Natural killer cell (primary cell): ENCODE measurements at regions not wholly inside any gene's neighbourhood (a gene's known extent, or its start where the extent isn't known, plus 50 kb on each side); places are given as distances from the start of the nearest gene placed in this dataset.

Experiments
- ATAC-seq, 3 donors: fragments of 150-1000 bp in 2 of 3; fragments of 200-7000 bp in 1 of 3; cut with Tn5 transposase; 1 replicate in 1 of 3; 2 replicates in 2 of 3; pipeline ENCODE4 v1.10.0; 2021; ENCODE audit warnings: mild to moderate bottlenecking in 2 of 3, moderate library complexity in 2 of 3
- DNase-seq, 2 donors: peaks; one replicate each; pipeline versions ENCODE4 v3.0.0 to v3.0.0-alpha.2; 2013 to 2021; ENCODE audit warnings: mixed read lengths in 1 of 2
- H3K27ac ChIP-seq: one replicate; pipeline ENCODE4 v1.5.1; 2013; ENCODE audit warnings: mild to moderate bottlenecking, low read length
- H3K27me3 ChIP-seq: one replicate; pipeline ENCODE4 v1.6.1; 2013; ENCODE audit warnings: low read length; ENCODE audit not compliant: control insufficient read depth, insufficient read depth
- H3K36me3 ChIP-seq: one replicate; pipeline ENCODE4 v1.6.1; 2013; ENCODE audit warnings: low read length; ENCODE audit not compliant: control insufficient read depth, insufficient read depth
- H3K4me1 ChIP-seq: one replicate; pipeline ENCODE4 v1.6.1; 2013; ENCODE audit warnings: low read length; ENCODE audit not compliant: control insufficient read depth, insufficient read depth
- H3K4me3 ChIP-seq: one replicate; pipeline ENCODE4 v1.5.1; 2013; ENCODE audit warnings: low read length
- H3K9me3 ChIP-seq: one replicate; pipeline ENCODE4 v1.6.1; 2013; ENCODE audit warnings: low read length; ENCODE audit not compliant: control insufficient read depth, insufficient read depth
- H3K27ac Mint-ChIP-seq, 2 donors: one replicate each; pipeline ENCODE4 v1.8.0; 2022; ENCODE audit warnings: mild to moderate bottlenecking in 2 of 2, mixed read lengths in 2 of 2, moderate library complexity in 1 of 2
- H3K27me3 Mint-ChIP-seq, 2 donors: one replicate each; pipeline ENCODE4 v1.8.0; 2022; ENCODE audit warnings: low read depth in 2 of 2, mixed read lengths in 2 of 2
- H3K36me3 Mint-ChIP-seq: one replicate; pipeline ENCODE4 v1.8.0; 2022; ENCODE audit warnings: mixed read lengths
- H3K4me1 Mint-ChIP-seq, 2 donors: one replicate each; pipeline ENCODE4 v1.8.0; 2022; ENCODE audit warnings: mixed read lengths in 2 of 2
- H3K4me3 Mint-ChIP-seq: one replicate; pipeline ENCODE4 v1.8.0; 2022; ENCODE audit warnings: mild to moderate bottlenecking, moderate library complexity, mixed read lengths
- H3K9me3 Mint-ChIP-seq, 2 donors: one replicate each; pipeline ENCODE4 v1.8.0; 2022; ENCODE audit warnings: mixed read lengths in 2 of 2
- WGBS: methylation state at CpG from one replicate; pipeline ENCODE4 v1.1.7; 2013; ENCODE audit warnings: missing lambda C conversion rate; ENCODE audit not compliant: insufficient coverage; 5-methylcytosine and 5-hydroxymethylcytosine counted together
- intact Hi-C: fragments of 100-400 bp; cut with micrococcal nuclease; formaldehyde crosslinking; loops from one replicate; pipeline ENCODE4 v1.14.2; 2022
- TF ChIP-seq, protein P1 (sequence below): fragments of 200-600 bp; IDR thresholded peaks from one replicate; pipeline ENCODE4 v1.8.0; 2022; ENCODE audit warnings: antibody characterized with exemption

DNA sequence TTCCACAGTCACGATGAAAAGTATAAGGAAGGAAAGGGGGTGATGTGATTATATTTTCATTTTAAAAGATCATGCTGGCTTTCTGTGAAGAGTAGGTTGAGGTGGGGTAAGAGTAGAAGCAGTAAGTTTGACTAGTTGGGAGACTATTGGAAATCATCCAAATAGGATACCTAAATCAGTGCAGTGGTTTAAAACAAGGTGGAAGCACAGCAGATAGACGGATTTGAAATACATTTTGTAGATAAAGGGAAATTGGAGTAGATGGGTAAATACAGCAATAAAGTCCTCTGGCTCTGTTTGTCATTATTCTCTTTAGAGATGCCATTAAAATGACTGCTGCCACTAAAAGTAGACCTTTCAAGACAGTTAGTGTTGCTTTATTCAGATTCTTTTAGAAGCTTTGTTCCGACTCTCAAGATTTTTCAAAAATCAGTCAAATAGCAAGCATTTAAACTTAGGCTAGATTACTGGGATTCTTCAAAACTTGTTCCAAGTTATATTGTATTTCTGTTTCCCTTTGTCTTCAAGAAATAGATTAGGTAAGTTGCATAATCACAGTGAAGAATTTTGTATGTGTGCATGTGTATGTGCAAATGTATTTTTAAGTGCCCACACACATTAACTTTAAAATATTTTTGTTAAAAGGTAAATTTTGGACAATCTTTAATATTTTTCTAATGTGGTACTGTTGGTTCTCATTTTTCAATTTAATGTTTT is 61.7 kb upstream of the DTNA start:
- TF ChIP-seq, protein P1, sequence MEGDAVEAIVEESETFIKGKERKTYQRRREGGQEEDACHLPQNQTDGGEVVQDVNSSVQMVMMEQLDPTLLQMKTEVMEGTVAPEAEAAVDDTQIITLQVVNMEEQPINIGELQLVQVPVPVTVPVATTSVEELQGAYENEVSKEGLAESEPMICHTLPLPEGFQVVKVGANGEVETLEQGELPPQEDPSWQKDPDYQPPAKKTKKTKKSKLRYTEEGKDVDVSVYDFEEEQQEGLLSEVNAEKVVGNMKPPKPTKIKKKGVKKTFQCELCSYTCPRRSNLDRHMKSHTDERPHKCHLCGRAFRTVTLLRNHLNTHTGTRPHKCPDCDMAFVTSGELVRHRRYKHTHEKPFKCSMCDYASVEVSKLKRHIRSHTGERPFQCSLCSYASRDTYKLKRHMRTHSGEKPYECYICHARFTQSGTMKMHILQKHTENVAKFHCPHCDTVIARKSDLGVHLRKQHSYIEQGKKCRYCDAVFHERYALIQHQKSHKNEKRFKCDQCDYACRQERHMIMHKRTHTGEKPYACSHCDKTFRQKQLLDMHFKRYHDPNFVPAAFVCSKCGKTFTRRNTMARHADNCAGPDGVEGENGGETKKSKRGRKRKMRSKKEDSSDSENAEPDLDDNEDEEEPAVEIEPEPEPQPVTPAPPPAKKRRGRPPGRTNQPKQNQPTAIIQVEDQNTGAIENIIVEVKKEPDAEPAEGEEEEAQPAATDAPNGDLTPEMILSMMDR = no peak
- 91% methylated on average over 3 of the region's 3 CpGs for WGBS
- intact Hi-C loops = no loop called here
- H3K27ac ChIP-seq = no peak overlapping the region
- no peak for DNase-seq
- no peaks in the 10 kb centered on the region for H3K27me3 ChIP-seq
- H3K4me1 ChIP-seq = no peaks in the 10 kb centered on the region
- ATAC-seq = no peak
- Mint-ChIP-seq H3K27me3 (peaks cover 27 to 41% of the 10 kb centered on the region in 2 donors), H3K36me3 (no peaks in the 10 kb centered on the region), H3K27ac (no peak overlapping the region), H3K9me3 (no peaks in the 10 kb centered on the region), H3K4me1 (no peaks in the 10 kb centered on the region), H3K4me3 (no peak overlapping the region)
- H3K4me3 ChIP-seq = no peak overlapping the region
- H3K36me3 ChIP-seq = no peaks in the 10 kb centered on the region
- H3K9me3 ChIP-seq = no peaks in the 10 kb centered on the region

- no peaks in the 10 kb centered on the region for H3K27me3 ChIP-seq
- no peaks in the 10 kb centered on the region for H3K4me1 ChIP-seq
- H3K36me3 ChIP-seq = no peaks in the 10 kb centered on the region
- Mint-ChIP-seq H3K27me3 (peaks cover 27 to 41% of the 10 kb centered on the region in 2 donors), H3K9me3 (no peaks in the 10 kb centered on the region), H3K4me1 (no peaks in the 10 kb centered on the region), H3K27ac (no peak overlapping the region), H3K4me3 (no peak overlapping the region), H3K36me3 (no peaks in the 10 kb centered on the region)
- no peaks in the 10 kb centered on the region for H3K9me3 ChIP-seq
- 24% methylated on average over 2 of the region's 4 CpGs for WGBS
- DNase-seq (no peak), ATAC-seq (no peak)
- TF ChIP-seq, protein P1 = no peak
- intact Hi-C loops = no loop called here
- no peak overlapping the region for H3K4me3 ChIP-seq
- no peak overlapping the region for H3K27ac ChIP-seq
Measured at GRCh38 chr18:34649080-34649479, 61.0 kb upstream of the DTNA start.

DNA sequence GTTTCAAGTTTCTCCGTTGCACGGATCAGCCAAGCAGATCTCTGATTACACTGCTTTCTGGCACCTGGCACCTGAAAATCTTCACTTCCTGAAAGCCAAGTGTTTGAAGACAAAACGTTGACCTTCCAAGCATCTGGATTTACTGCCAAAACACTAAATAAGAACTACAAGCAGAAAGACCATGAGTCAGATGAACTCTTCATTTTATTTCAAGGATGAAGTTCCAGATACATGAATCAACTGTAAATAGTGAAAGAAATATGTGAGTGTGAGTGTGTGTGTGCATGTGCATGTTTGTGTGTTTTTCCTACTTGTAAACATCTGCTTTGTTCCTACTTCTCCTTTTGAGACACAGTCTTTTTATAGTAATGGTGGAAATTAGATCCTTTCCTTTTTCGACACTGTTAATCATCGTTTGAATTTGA is 60.0 kb upstream of the DTNA start:
- Mint-ChIP-seq H3K4me3 (no peak overlapping the region), H3K27me3 (peaks cover 27 to 41% of the 10 kb centered on the region in 2 donors), H3K9me3 (no peaks in the 10 kb centered on the region), H3K4me1 (no peaks in the 10 kb centered on the region), H3K36me3 (no peaks in the 10 kb centered on the region), H3K27ac (no peak overlapping the region)
- TF ChIP-seq, protein P1 = no peak
- ATAC-seq = no peak
- no peaks in the 10 kb centered on the region for H3K36me3 ChIP-seq
- DNase-seq = no peak
- no peak overlapping the region for H3K4me3 ChIP-seq
- H3K4me1 ChIP-seq = no peaks in the 10 kb centered on the region
- intact Hi-C loops = no loop called here
- H3K9me3 ChIP-seq = no peaks in the 10 kb centered on the region
- H3K27me3 ChIP-seq = no peaks in the 10 kb centered on the region
- WGBS = 45% methylated on average over 5 of the region's 5 CpGs
- H3K27ac ChIP-seq = no peak overlapping the region
